SK-N-SH treated with all-trans-retinoic acid at 6 μM for 48 hours (cell line): ENCODE measurements at regions not wholly inside any gene's neighbourhood (a gene's known extent, or its start where the extent isn't known, plus 50 kb on each side); places are given as distances from the start of the nearest gene placed in this dataset.

Experiments used
- ARNTL ChIP-seq: fragments of 450-650 bp; formaldehyde crosslinking; IDR thresholded peaks from 2 replicates; pipeline ENCODE4 v1.5.0; 2020; ENCODE audit warnings: low read depth, mild to moderate bottlenecking, moderate library complexity, borderline replicate concordance
- BACH2 ChIP-seq: fragments of 250-450 bp; sonication (Bioruptor Pico); IDR thresholded peaks from 2 replicates; pipeline ENCODE4 v1.9.0; 2021; ENCODE audit warnings: mild to moderate bottlenecking, borderline replicate concordance
- ESRRG ChIP-seq: fragments of 250-450 bp; sonication (Bioruptor Pico); IDR thresholded peaks from 2 replicates; pipeline ENCODE4 v1.6.1; 2021; ENCODE audit warnings: mild to moderate bottlenecking
- OSR1 ChIP-seq: fragments of 250-450 bp; sonication (Bioruptor Pico); IDR thresholded peaks from 2 replicates; pipeline ENCODE4 v1.8.0; 2022; ENCODE audit warnings: moderate library complexity, mild to moderate bottlenecking, inconsistent platforms
- PATZ1 ChIP-seq: fragments of 250-450 bp; sonication (Bioruptor Pico); IDR thresholded peaks from 2 replicates; pipeline ENCODE4 v1.8.0; 2020; ENCODE audit warnings: mild to moderate bottlenecking, moderate library complexity, borderline replicate concordance
- POU6F1 ChIP-seq: fragments of 250-450 bp; sonication (Bioruptor Pico); IDR thresholded peaks from 2 replicates; pipeline ENCODE4 v1.8.0; 2021; ENCODE audit warnings: low read depth, mild to moderate bottlenecking, moderate library complexity, borderline replicate concordance
- PPARA ChIP-seq: fragments of 250-450 bp; sonication (Bioruptor Pico); IDR thresholded peaks from 2 replicates; pipeline ENCODE4 v1.5.0; 2020; ENCODE audit warnings: mild to moderate bottlenecking, borderline replicate concordance
- RARB ChIP-seq: fragments of 250-450 bp; sonication (Bioruptor Pico); IDR thresholded peaks from 2 replicates; pipeline ENCODE4 v1.8.0; 2021; ENCODE audit warnings: mild to moderate bottlenecking, moderate library complexity
- TSHZ2 ChIP-seq: fragments of 250-450 bp; sonication (Bioruptor Pico); IDR thresholded peaks from 2 replicates; pipeline ENCODE4 v1.5.0; 2020; ENCODE audit warnings: mild to moderate bottlenecking, moderate library complexity
- ZFP3 ChIP-seq: fragments of 250-450 bp; sonication (Bioruptor Pico); IDR thresholded peaks from 2 replicates; pipeline ENCODE4 v1.5.0; 2020; ENCODE audit warnings: mild to moderate bottlenecking, moderate library complexity
- ZNF70 ChIP-seq: fragments of 450-650 bp; formaldehyde crosslinking; IDR thresholded peaks from 2 replicates; pipeline ENCODE4 v1.5.0; 2020; ENCODE audit warnings: mild to moderate bottlenecking, moderate library complexity
- TF ChIP-seq, protein P1 (sequence below): fragments of 250-450 bp; sonication (Bioruptor Pico); IDR thresholded peaks from 2 replicates; pipeline ENCODE4 v1.5.1; 2020; ENCODE audit warnings: low read depth, mild to moderate bottlenecking, moderate library complexity

GRCh38 chr7:131222171-131222570 is 105.5 kb upstream of the MKLN1 start:
- TF ChIP-seq ESRRG (CRISPR knock-in tag), result no peak
- TF ChIP-seq ZNF70 (CRISPR knock-in tag), result no peak
- no peak for TF ChIP-seq POU6F1 (CRISPR knock-in tag)
- TF ChIP-seq, protein P1, sequence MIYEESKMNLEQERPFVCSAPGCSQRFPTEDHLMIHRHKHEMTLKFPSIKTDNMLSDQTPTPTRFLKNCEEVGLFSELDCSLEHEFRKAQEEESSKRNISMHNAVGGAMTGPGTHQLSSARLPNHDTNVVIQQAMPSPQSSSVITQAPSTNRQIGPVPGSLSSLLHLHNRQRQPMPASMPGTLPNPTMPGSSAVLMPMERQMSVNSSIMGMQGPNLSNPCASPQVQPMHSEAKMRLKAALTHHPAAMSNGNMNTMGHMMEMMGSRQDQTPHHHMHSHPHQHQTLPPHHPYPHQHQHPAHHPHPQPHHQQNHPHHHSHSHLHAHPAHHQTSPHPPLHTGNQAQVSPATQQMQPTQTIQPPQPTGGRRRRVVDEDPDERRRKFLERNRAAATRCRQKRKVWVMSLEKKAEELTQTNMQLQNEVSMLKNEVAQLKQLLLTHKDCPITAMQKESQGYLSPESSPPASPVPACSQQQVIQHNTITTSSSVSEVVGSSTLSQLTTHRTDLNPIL (CRISPR knock-in tag), result no peak
- no peak for TF ChIP-seq BACH2 (CRISPR knock-in tag)
- TF ChIP-seq RARB, result no peak
- no peak for TF ChIP-seq ARNTL (CRISPR knock-in tag)
- no peak for TF ChIP-seq ZFP3 (CRISPR knock-in tag)
- no peak for TF ChIP-seq PATZ1
- no peak for TF ChIP-seq PPARA (CRISPR knock-in tag)
- no peak for TF ChIP-seq OSR1 (CRISPR knock-in tag)
- TF ChIP-seq TSHZ2 (CRISPR knock-in tag), result no peak
